Psoas muscle (tissue), 7 donors: ENCODE measurements at regions not wholly inside any gene's neighbourhood (a gene's known extent, or its start where the extent isn't known, plus 50 kb on each side); places are given as distances from the start of the nearest gene placed in this dataset.
A peak's percentile ranks its signal among the peaks of the same experiment; 100 is the strongest.

Experiments
- ATAC-seq, 4 donors: fragments of 200-7000 bp; cut with Tn5 transposase; one replicate each; pipeline ENCODE4 v1.9.1; 2020; ENCODE audit warnings: moderate library complexity in 3 of 4, mild to moderate bottlenecking in 2 of 4
- DNase-seq, 2 donors: peaks; one replicate each; pipeline ENCODE4 v3.0.0-alpha.2; 2020
- H3K27ac ChIP-seq: fragments of 200-600 bp; one replicate; pipeline ENCODE4 v1.8.0; 2022
- H3K27me3 ChIP-seq, 3 donors: fragments of 200-600 bp in 1 of 3; one replicate each; pipeline versions ENCODE4 v1.6.1 to v1.8.0; 2013 to 2022; ENCODE audit warnings: low read length in 2 of 3, mild to moderate bottlenecking in 2 of 3, moderate library complexity in 1 of 3; ENCODE audit not compliant: insufficient read depth in 3 of 3
- H3K36me3 ChIP-seq, 2 donors: fragments of 200-600 bp in 1 of 2; one replicate each; pipeline versions ENCODE4 v1.6.1 to v1.8.0; 2013 to 2022; ENCODE audit warnings: low read depth in 1 of 2, mild to moderate bottlenecking in 1 of 2, moderate library complexity in 1 of 2; ENCODE audit not compliant: insufficient read depth in 1 of 2
- H3K4me1 ChIP-seq: fragments of 200-600 bp; one replicate; pipeline ENCODE4 v1.8.0; 2022
- H3K4me3 ChIP-seq: fragments of 200-600 bp; one replicate; pipeline ENCODE4 v1.8.0; 2022; ENCODE audit warnings: mild to moderate bottlenecking
- H3K9me3 ChIP-seq: fragments of 200-600 bp; one replicate; pipeline ENCODE4 v1.8.0; 2022
- WGBS, 3 donors: extraction: QIAGEN DNeasy Blood & Tissue Kit; methylation state at CpG; one replicate each; pipeline versions ENCODE4 v1.1.6 to v1.1.7; 2013; 5-methylcytosine and 5-hydroxymethylcytosine counted together
- intact Hi-C, 2 donors: fragments of 100-400 bp; cut with DNase I; formaldehyde crosslinking; loops; one replicate each; pipeline versions ENCODE4 v1.11.0 to v1.14.2; 2022
- TF ChIP-seq, protein P1 (sequence below): fragments of 200-600 bp; IDR thresholded peaks from one replicate; pipeline ENCODE4 v1.8.0; 2022; ENCODE audit warnings: antibody characterized with exemption
- donor health status: healthy with polysubstance abuse.
- donor health status: DM: no; HTN: no; CAD: no; lungs with moderate emphysema.
- donor health status: Bipolar disorder and iron deficiency.
- donor health status: healthy.
- donor health status: DM: yes; HTN: yes; CAD: no.
- donor health status: DM: no; HTN: no; CAD: no.
- donor health status: DM: yes; HTN: yes; CAD: no.

DNA sequence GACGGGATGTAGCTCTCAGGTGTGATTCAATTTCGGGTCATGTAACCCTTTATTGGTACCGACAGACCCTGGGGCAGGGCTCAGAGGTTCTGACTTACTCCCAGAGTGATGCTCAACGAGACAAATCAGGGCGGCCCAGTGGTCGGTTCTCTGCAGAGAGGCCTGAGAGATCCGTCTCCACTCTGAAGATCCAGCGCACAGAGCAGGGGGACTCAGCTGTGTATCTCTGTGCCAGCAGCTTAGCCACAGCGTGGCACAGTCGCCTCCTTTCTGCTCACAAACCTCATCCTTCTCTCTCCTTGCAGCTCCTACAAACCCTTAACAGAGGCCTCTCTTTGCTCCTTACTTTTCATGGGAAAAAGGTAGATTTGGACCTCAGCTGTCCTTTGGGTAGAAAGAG is 197.5 kb upstream of the PRSS58 start:
- Histone ChIP-seq H3K36me3 (no peaks in the 10 kb centered on the region), H3K27ac (no peak overlapping the region), H3K27me3 (no peaks in the 10 kb centered on the region), H3K4me1 (peaks cover 8% of the 10 kb centered on the region), H3K9me3 (no peaks in the 10 kb centered on the region), H3K4me3 (no peak overlapping the region)
- TF ChIP-seq, protein P1, sequence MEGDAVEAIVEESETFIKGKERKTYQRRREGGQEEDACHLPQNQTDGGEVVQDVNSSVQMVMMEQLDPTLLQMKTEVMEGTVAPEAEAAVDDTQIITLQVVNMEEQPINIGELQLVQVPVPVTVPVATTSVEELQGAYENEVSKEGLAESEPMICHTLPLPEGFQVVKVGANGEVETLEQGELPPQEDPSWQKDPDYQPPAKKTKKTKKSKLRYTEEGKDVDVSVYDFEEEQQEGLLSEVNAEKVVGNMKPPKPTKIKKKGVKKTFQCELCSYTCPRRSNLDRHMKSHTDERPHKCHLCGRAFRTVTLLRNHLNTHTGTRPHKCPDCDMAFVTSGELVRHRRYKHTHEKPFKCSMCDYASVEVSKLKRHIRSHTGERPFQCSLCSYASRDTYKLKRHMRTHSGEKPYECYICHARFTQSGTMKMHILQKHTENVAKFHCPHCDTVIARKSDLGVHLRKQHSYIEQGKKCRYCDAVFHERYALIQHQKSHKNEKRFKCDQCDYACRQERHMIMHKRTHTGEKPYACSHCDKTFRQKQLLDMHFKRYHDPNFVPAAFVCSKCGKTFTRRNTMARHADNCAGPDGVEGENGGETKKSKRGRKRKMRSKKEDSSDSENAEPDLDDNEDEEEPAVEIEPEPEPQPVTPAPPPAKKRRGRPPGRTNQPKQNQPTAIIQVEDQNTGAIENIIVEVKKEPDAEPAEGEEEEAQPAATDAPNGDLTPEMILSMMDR = no peak
- DNase-seq (no peak), ATAC-seq (no peak)
- intact Hi-C loops = no loop called here
- WGBS, 3 donors = 88 to 94% (median 91%) methylated on average over 10 of the region's 10 CpGs

DNA sequence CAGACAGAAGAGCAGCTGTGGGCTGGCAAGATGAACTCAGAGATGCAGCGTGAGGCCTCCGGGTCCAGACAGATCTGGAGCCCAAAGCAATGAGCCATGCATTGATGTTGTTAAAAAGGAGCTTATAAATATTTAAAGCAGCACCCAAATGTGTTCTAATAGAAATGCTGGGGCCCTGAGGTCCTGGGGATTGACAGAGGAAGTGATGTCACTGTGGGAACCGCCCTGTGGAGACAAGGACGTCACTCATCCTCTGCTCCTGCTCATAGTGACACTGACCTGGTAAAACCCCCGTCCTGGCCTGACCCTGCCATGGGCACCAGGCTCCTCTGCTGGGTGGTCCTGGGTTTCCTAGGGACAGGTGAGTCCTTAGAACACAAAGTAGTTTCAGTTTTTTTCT is 197.0 kb upstream of the PRSS58 start:
- Histone ChIP-seq H3K4me1 (peaks cover 8% of the 10 kb centered on the region), H3K36me3 (no peaks in the 10 kb centered on the region), H3K27ac (no peak overlapping the region), H3K27me3 (no peaks in the 10 kb centered on the region), H3K4me3 (no peak overlapping the region), H3K9me3 (no peaks in the 10 kb centered on the region)
- WGBS, 3 donors = 66 to 77% (median 72%) methylated on average over 5 of the region's 5 CpGs
- TF ChIP-seq, protein P1 = no peak
- DNase-seq (no peak), ATAC-seq (no peak)
- intact Hi-C loops = no loop called here

DNA sequence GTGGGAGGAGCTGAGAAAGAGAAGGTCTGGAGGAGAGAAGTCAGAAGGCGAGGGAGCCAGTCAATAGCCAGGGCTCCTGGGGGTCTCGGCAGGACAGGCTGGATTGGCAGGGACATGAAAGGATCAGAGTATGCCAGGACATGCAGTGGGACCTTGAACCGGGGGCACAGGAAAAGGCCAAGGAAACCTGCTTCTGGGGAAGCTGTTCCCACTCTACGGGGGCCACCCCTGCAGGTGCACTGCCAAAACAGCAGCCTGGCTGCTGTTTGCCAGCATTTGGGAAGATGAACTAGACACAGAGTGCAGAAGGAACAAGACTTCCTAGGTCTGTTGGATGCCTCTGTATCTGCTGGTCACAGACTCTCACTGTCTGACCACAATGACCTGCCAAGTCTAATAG is 194.9 kb upstream of the PRSS58 start:
- no peaks in the 10 kb centered on the region for H3K27me3 ChIP-seq
- TF ChIP-seq, protein P1 = no peak
- 69 to 78% (median 77%) methylated on average over 4 of the region's 4 CpGs for WGBS, 3 donors
- intact Hi-C loops = no loop called here
- H3K9me3 ChIP-seq = no peaks in the 10 kb centered on the region
- H3K4me3 ChIP-seq = no peak overlapping the region
- H3K27ac ChIP-seq = no peak overlapping the region
- H3K36me3 ChIP-seq = no peaks in the 10 kb centered on the region
- peaks cover 4% of the 10 kb centered on the region for H3K4me1 ChIP-seq
- DNase-seq (no peak), ATAC-seq (no peak)

DNA sequence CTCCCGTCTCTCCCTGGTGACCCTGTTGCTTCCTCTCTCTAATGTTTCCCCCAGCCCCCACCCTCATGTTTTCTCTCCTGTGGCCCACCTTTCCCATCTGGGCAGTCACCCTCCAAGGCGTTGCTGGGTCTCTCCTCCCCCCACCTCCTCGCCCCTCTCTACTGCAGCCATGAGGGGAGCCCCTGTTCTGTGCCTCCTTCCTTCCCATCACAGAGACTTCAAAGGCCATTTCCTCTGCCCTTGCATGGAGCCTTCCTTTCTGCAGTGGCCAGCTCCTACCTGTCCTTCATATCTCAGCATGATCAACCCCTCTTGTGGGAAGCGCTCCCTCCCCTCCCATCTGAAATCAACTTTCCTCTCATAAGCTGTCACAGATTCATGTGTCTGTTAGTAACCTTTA is 194.0 kb upstream of the PRSS58 start:
- ATAC-seq (peak in 2 of 4 donors; percentile 19 to 47), DNase-seq (no peak)
- no peak overlapping the region for H3K27ac ChIP-seq
- intact Hi-C loops = no loop called here
- no peak overlapping the region for H3K4me3 ChIP-seq
- H3K9me3 ChIP-seq = no peaks in the 10 kb centered on the region
- no peaks in the 10 kb centered on the region for H3K27me3 ChIP-seq
- 50 to 77% (median 51%) methylated on average over 4 of the region's 4 CpGs for WGBS, 3 donors
- no peaks in the 10 kb centered on the region for H3K36me3 ChIP-seq
- H3K4me1 ChIP-seq = peaks cover 4% of the 10 kb centered on the region
- TF ChIP-seq, protein P1 = no peak

DNA sequence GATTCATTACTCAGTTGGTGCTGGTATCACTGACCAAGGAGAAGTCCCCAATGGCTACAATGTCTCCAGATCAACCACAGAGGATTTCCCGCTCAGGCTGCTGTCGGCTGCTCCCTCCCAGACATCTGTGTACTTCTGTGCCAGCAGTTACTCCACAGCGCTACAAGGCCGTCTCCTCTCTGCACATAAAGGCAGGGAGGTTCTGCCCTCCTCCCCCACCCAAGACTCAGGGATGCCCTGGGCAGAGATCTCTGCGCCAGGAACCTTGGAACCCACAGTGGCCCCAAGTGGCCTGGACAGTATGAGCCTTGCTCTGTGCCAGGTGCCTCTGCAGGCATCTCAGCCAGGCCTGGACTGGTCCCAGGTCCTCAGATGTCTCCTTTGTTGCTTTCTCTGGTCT is 193.4 kb upstream of the PRSS58 start:
- Histone ChIP-seq H3K4me1 (peaks cover 4% of the 10 kb centered on the region), H3K27me3 (no peaks in the 10 kb centered on the region), H3K36me3 (no peaks in the 10 kb centered on the region), H3K4me3 (no peak overlapping the region), H3K27ac (no peak overlapping the region), H3K9me3 (no peaks in the 10 kb centered on the region)
- WGBS, 3 donors = 24 to 35% (median 31%) methylated on average over 5 of the region's 5 CpGs
- DNase-seq (peak in 1 of 2 donors; percentile 73), ATAC-seq (peak; percentile 64 to 97 (median 83))
- TF ChIP-seq, protein P1 = no peak
- intact Hi-C loops = no loop called here
